Activated naive CD4-positive, alpha-beta T cell treated with anti-CD3 and anti-CD28 coated beads for 36 hours (primary cell): ENCODE measurements at regions not wholly inside any gene's neighbourhood (a gene's known extent, or its start where the extent isn't known, plus 50 kb on each side); places are given as distances from the start of the nearest gene placed in this dataset.

Source experiments
- CTCF ChIA-PET: fragments of 350-600 bp; sonication (Branson Sonifier 250); formaldehyde crosslinking; loops from one replicate; lab custom pipeline; 2021; ENCODE audit warnings: antibody characterized with exemption; lab: Charles Lee
- DNase-seq: peaks from one replicate; pipeline ENCODE4 v3.0.0-alpha.2; 2020
- H3K27ac Mint-ChIP-seq: one replicate; pipeline ENCODE4 v1.8.0; 2021; ENCODE audit warnings: mild to moderate bottlenecking, mixed read lengths
- H3K27me3 Mint-ChIP-seq: one replicate; pipeline ENCODE4 v1.8.0; 2021; ENCODE audit warnings: low read depth, mixed read lengths
- H3K36me3 Mint-ChIP-seq: one replicate; pipeline ENCODE4 v1.8.0; 2021; ENCODE audit warnings: low read depth, mixed read lengths
- H3K4me1 Mint-ChIP-seq: one replicate; pipeline ENCODE4 v1.8.0; 2021; ENCODE audit warnings: low read depth, mixed read lengths
- H3K4me3 Mint-ChIP-seq: one replicate; pipeline ENCODE4 v1.8.0; 2021; ENCODE audit warnings: mild to moderate bottlenecking, moderate library complexity, mixed read lengths
- H3K9me3 Mint-ChIP-seq: one replicate; pipeline ENCODE4 v1.8.0; 2021; ENCODE audit warnings: mixed read lengths
- intact Hi-C: fragments of 100-400 bp; cut with micrococcal nuclease; formaldehyde crosslinking; loops from one replicate; pipeline ENCODE4 v1.15.1; 2023

DNA sequence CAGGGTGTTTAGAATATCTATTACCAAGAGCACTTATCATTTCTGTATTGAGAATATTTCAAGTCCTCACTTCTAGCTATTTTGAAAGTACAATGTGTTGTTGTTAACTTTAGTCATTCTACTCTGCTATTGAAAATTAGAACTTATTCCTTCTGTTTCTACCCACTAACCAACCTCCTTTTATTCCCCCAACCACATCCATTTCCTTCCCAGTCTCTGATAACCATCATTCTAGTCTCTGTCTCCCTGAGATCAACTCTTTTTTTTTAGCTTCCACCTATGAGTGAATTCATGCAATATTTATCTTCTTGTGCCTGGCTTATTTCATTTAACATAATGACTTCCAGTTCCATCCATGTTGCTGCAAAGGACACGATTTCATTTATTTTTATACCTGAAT is 290.6 kb upstream of the OR4E1 start:
- intact Hi-C loops, result no loop called here
- H3K4me1 Mint-ChIP-seq, result peaks cover 15% of the 10 kb centered on the region
- H3K36me3 Mint-ChIP-seq, result no peaks in the 10 kb centered on the region
- H3K4me3 Mint-ChIP-seq, result peak overlapping the region; percentile 8
- H3K27me3 Mint-ChIP-seq, result no peaks in the 10 kb centered on the region
- H3K9me3 Mint-ChIP-seq, result no peaks in the 10 kb centered on the region
- DNase-seq, result no peak
- peak overlapping the region; percentile 54 for H3K27ac Mint-ChIP-seq
- CTCF ChIA-PET, result interaction anchor here (1.0 to 3.3 kb wide), 3 partner anchors 14 to 606 kb away, joined by 3 to 16 read pairs (median 4); no protein-coding TSS in a partner anchor

DNA sequence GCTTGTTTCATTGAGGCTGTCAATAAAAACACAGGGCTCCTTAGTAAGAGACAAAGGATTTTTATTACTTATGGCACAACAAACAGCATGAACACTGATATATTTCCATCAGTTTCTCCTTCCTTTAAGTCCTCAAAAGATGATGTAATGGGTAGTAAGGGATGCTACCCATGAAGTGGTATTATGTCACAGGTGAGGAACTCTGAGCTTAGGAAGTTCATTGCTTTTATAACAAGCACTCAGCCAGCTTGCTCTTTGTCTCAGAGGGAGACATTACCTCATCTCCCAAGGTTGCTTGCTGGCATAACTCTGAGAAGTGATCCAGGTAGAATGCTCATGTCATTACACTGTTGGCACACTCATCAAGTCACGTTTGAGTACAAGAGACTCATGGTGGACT is 287.0 kb upstream of the OR4E1 start:
- Mint-ChIP-seq H3K9me3 (peaks cover 2% of the 10 kb centered on the region), H3K36me3 (peaks cover 2% of the 10 kb centered on the region), H3K4me3 (no peak overlapping the region), H3K27me3 (no peaks in the 10 kb centered on the region), H3K4me1 (peaks cover 17% of the 10 kb centered on the region), H3K27ac (no peak overlapping the region)
- intact Hi-C loops, result no loop called here
- no peak for DNase-seq
- CTCF ChIA-PET, result interaction anchor here (1.3 kb wide), 1 partner anchor 17 kb away, joined by 3 read pairs; no protein-coding TSS in a partner anchor

DNA sequence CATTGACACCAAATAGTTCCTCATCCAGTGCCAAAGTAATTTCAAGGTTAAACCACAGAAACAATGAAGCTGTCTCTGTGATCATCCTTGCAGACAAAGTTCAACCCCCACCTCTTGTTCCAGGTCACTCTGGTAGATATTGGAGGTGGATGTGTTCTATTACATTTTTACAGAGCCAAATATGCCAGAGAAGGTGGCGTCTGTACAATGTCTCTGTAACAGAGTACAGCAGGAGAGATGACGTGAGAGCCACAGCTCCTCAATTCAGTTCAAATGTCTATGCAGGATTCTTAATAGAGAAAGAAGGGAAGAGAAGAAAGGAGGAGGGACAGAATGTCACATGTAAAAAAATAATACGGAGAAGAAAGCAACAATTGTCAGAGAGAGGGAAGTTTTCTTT is 268.3 kb upstream of the OR4E1 start:
- CTCF ChIA-PET, result interaction anchor here (0.6 to 1.4 kb wide), 6 partner anchors 10 to 491 kb away, joined by 3 to 6 read pairs (median 4); no protein-coding TSS in a partner anchor
- Mint-ChIP-seq H3K36me3 (no peaks in the 10 kb centered on the region), H3K9me3 (no peaks in the 10 kb centered on the region), H3K27me3 (no peaks in the 10 kb centered on the region), H3K27ac (peak overlapping the region; percentile 81), H3K4me3 (peak overlapping the region; percentile 78), H3K4me1 (peaks cover 27% of the 10 kb centered on the region)
- DNase-seq, result no peak
- intact Hi-C loops, result loop anchor here (1.0 to 5.0 kb wide), 2 partner anchors 24 to 35 kb away; no protein-coding TSS in a partner anchor

GRCh38 chr14:21940887-21941856 is 267.6 kb upstream of the OR4E1 start:
- H3K36me3 Mint-ChIP-seq, result no peaks in the 10 kb centered on the region

GRCh38 chr14:21939836-21940235 is 266.2 kb upstream of the OR4E1 start:
- H3K36me3 Mint-ChIP-seq, result no peaks in the 10 kb centered on the region
- H3K27ac Mint-ChIP-seq, result peak overlapping the region; percentile 81
- DNase-seq, result no peak
- CTCF ChIA-PET, result interaction anchor here (1.1 to 1.3 kb wide), 3 partner anchors 9 to 22 kb away, joined by 3 to 4 read pairs (median 4); no protein-coding TSS in a partner anchor
- intact Hi-C loops, result loop anchor here (5.0 kb wide), 1 partner anchor 37 kb away; no protein-coding TSS in a partner anchor
- no peaks in the 10 kb centered on the region for H3K27me3 Mint-ChIP-seq
- no peak overlapping the region for H3K4me3 Mint-ChIP-seq
- no peaks in the 10 kb centered on the region for H3K9me3 Mint-ChIP-seq
- peaks cover 25% of the 10 kb centered on the region for H3K4me1 Mint-ChIP-seq

More at GRCh38 chr14:21940887-21941856, 267.6 kb upstream of the OR4E1 start:
- H3K4me1 Mint-ChIP-seq, result peaks cover 25% of the 10 kb centered on the region
- peak; percentile 64 for DNase-seq
- intact Hi-C loops, result loop anchor here (1.0 to 5.0 kb wide), 2 partner anchors 23 to 36 kb away; no protein-coding TSS in a partner anchor
- H3K4me3 Mint-ChIP-seq, result peak overlapping the region; percentile 78
- no peaks in the 10 kb centered on the region for H3K27me3 Mint-ChIP-seq
- H3K27ac Mint-ChIP-seq, result peak overlapping the region; percentile 81
- CTCF ChIA-PET, result interaction anchor here (0.6 to 1.4 kb wide), 8 partner anchors 11 to 911 kb away, joined by 3 to 6 read pairs (median 4); no protein-coding TSS in a partner anchor
- H3K9me3 Mint-ChIP-seq, result no peaks in the 10 kb centered on the region

DNA sequence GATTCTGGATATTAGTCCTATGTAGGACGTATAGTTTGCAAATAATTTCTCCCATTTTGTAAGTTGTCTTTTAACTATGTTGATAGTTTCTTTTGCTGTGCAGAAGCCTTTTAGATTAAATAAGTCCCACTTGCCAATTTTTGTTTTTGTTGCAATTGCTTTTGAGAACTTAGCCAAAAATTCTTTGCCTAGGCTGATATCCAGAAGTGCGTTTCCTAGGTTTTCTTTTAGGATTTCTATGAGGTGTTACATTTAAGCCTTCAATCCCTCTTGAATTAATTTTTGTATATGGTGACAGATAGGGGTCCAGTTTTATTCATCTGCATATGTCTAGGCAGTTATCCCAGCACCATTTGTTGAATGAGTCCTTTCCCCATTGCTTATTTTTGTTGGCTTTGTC is 264.4 kb upstream of the OR4E1 start:
- H3K27me3 Mint-ChIP-seq, result no peaks in the 10 kb centered on the region
- CTCF ChIA-PET, result no interaction called here
- no peaks in the 10 kb centered on the region for H3K9me3 Mint-ChIP-seq
- no peak for DNase-seq
- H3K27ac Mint-ChIP-seq, result no peak overlapping the region
- intact Hi-C loops, result no loop called here
- no peaks in the 10 kb centered on the region for H3K36me3 Mint-ChIP-seq
- no peak overlapping the region for H3K4me3 Mint-ChIP-seq
- H3K4me1 Mint-ChIP-seq, result peaks cover 21% of the 10 kb centered on the region

- intact Hi-C loops, result loop anchor here (1.0 to 2.0 kb wide), 2 partner anchors 15 to 39 kb away; no protein-coding TSS in a partner anchor
- no peak overlapping the region for H3K4me3 Mint-ChIP-seq
- H3K9me3 Mint-ChIP-seq, result no peaks in the 10 kb centered on the region
- peaks cover 9% of the 10 kb centered on the region for H3K4me1 Mint-ChIP-seq
- no peak overlapping the region for H3K27ac Mint-ChIP-seq
- H3K36me3 Mint-ChIP-seq, result no peaks in the 10 kb centered on the region
- no peaks in the 10 kb centered on the region for H3K27me3 Mint-ChIP-seq
- CTCF ChIA-PET, result interaction anchor here (1.1 to 2.2 kb wide), 2 partner anchors 8 to 15 kb away, joined by 4 to 13 read pairs; no protein-coding TSS in a partner anchor
- DNase-seq, result no peak
These were observed 260.1 kb upstream of the OR4E1 start for GRCh38 chr14:21933681-21934080.

DNA sequence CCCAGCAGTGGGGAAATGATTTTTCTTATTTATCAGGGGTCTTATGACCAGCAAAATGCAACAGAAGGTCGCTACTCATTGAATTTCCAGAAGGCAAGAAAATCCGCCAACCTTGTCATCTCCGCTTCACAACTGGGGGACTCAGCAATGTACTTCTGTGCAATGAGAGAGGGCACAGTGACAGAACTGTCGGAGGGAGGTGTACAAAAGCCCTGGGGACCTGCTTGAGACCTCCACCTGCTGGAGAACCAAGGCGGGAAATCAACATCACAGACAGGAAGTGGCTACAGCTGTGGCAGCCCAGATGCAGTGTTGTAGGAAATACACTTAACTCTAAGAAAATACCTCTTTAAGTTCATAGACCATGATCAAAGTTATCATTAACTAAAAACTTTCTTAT is 250.9 kb upstream of the OR4E1 start:
- CTCF ChIA-PET, result interaction anchor here (1.4 kb wide), 2 partner anchors 12 to 66 kb away, joined by 3 to 4 read pairs; no protein-coding TSS in a partner anchor
- intact Hi-C loops, result loop anchor here (5.0 kb wide), 1 partner anchor 1168 kb away; no protein-coding TSS in a partner anchor

DNA sequence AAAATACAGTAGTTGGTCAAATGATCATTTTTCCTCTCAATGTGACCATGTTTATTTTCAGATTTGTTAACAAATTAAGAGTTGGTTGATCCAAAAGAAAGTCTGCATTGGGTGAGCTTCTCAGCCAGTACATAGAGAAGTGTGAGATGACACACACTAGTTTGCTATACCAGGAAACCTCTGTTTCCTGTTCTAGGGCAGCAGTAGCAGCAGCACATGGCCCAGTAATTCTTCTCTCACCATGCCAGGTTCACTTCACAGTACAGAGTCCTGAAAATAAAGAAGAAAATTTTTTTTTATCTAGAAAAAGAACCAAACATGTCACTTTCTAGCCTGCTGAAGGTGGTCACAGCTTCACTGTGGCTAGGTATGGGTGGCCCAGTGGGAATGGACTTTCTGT is 250.2 kb upstream of the OR4E1 start:
- Mint-ChIP-seq H3K27me3 (no peaks in the 10 kb centered on the region), H3K9me3 (peaks cover 2% of the 10 kb centered on the region), H3K27ac (peak overlapping the region; percentile 90), H3K4me3 (peak overlapping the region; percentile 54), H3K36me3 (no peaks in the 10 kb centered on the region), H3K4me1 (peaks cover 53% of the 10 kb centered on the region)
- intact Hi-C loops, result loop anchor here (1.0 to 5.0 kb wide), 2 partner anchors 8 to 1168 kb away; no protein-coding TSS in a partner anchor
- DNase-seq, result peak; percentile 47
- CTCF ChIA-PET, result interaction anchor here (0.9 to 1.6 kb wide), 5 partner anchors 10 to 67 kb away, joined by 3 to 5 read pairs (median 4); no protein-coding TSS in a partner anchor

More for the DNA sequence above, 250.9 kb upstream of the OR4E1 start:
- DNase-seq, result peak; percentile 74
- Mint-ChIP-seq H3K9me3 (peaks cover 2% of the 10 kb centered on the region), H3K27ac (peak overlapping the region; percentile 90), H3K36me3 (no peaks in the 10 kb centered on the region), H3K4me1 (peaks cover 53% of the 10 kb centered on the region), H3K27me3 (no peaks in the 10 kb centered on the region), H3K4me3 (peak overlapping the region; percentile 52)

- intact Hi-C loops, result loop anchor here (5.0 kb wide), 1 partner anchor 1171 kb away; no protein-coding TSS in a partner anchor
- Mint-ChIP-seq H3K27ac (peak overlapping the region; percentile 72), H3K4me1 (peaks cover 69% of the 10 kb centered on the region), H3K36me3 (no peaks in the 10 kb centered on the region), H3K27me3 (no peaks in the 10 kb centered on the region), H3K4me3 (no peak overlapping the region), H3K9me3 (peaks cover 2% of the 10 kb centered on the region)
- CTCF ChIA-PET, result interaction anchor here (0.8 to 4.5 kb wide), 8 partner anchors 7 to 642 kb away, joined by 3 to 37 read pairs (median 4); no protein-coding TSS in a partner anchor
- DNase-seq, result no peak
These were observed 247.8 kb upstream of the OR4E1 start for GRCh38 chr14:21921453-21921852.

GRCh38 chr14:21917699-21918436 is 244.2 kb upstream of the OR4E1 start:
- H3K9me3 Mint-ChIP-seq, result peaks cover 2% of the 10 kb centered on the region
- intact Hi-C loops, result loop anchor here (1.0 to 10.0 kb wide), 11 partner anchors 8 to 937 kb away; no protein-coding TSS in a partner anchor
- CTCF ChIA-PET, result interaction anchor here (0.6 to 4.5 kb wide), 35 partner anchors 8 to 936 kb away, joined by 3 to 37 read pairs (median 4); no protein-coding TSS in a partner anchor
- no peaks in the 10 kb centered on the region for H3K36me3 Mint-ChIP-seq
- H3K4me3 Mint-ChIP-seq, result peak overlapping the region; percentile 69
- no peaks in the 10 kb centered on the region for H3K27me3 Mint-ChIP-seq
- peaks cover 58% of the 10 kb centered on the region for H3K4me1 Mint-ChIP-seq
- peak overlapping the region; percentile 89 for H3K27ac Mint-ChIP-seq
- DNase-seq, result peak; percentile 82
